ENCODE measurements at regions not wholly inside any gene's neighbourhood (a gene's known extent, or its start where the extent isn't known, plus 50 kb on each side); places are given as distances from the start of the nearest gene placed in this dataset.

DNA sequence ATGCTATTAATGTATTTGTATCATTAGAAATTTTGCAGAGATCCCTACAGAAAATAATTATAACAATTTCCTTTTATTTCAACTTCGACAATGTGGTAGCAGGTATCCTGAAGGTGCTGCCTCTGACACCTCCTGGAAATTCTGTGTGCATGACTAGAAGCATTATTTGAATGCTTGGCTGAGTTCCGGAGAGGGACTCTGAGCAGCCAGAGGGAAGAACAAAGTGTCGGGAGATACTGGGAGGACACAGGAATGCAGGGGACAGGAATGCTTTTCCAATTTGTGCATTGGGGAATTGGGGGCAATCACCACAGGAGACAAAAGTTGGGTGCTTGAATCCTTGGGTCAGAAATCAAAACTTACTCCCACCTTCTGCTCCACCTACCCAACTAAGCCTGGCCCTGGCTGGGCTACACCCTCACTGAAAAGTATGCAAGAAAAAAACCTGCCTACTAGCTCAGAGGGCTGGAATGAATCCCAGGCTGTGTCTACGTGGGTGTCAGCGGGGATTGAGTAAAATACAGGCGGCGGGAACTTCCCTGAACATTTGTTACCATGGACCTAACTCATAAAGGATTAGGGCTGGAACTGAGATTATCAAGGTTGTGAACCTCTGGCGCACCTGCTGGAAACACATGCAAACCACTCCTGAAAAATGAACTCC, 299.3 kb downstream of the SOX11 start:
- DNase-seq, result no peak

DNA sequence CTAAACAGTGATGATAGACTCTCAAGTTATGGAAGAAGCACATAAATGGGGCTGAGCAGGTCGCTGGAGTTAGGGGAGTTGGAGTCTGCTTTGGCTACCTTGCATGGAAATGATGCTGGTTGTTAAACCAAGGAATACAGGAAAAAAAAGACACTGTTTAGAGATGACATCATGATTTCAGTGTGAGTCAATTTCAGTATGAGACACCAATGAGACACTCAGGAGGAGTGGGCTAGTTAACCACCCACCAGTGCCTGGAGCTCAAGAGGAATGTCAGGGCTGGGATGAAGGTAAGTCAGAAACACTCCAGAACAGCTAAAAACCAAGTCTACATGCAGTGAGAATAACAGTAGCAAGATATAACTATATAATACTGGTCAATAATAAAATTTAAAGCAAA, 303.6 kb downstream of the SOX11 start:
- DNase-seq, result no peak

DNA sequence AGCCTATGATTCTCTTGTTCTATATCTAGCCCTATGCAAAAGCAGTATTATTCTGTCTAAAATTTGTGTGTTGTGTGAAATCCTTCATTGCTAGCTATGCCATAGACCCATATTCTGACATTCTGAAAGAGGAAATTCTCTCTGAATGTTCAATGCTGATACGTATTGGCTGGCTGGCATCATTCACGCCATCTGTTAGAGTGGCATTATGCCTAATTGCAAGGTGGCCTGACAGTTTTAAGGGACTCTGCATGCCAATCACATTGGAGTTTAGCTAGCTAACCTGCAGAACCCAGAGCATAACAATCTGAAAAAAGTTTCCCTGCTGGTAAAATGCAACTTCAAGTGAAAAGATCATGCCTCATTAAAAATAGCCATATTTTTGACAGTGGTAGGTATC, 316.0 kb downstream of the SOX11 start:
- no peak for DNase-seq

DNA sequence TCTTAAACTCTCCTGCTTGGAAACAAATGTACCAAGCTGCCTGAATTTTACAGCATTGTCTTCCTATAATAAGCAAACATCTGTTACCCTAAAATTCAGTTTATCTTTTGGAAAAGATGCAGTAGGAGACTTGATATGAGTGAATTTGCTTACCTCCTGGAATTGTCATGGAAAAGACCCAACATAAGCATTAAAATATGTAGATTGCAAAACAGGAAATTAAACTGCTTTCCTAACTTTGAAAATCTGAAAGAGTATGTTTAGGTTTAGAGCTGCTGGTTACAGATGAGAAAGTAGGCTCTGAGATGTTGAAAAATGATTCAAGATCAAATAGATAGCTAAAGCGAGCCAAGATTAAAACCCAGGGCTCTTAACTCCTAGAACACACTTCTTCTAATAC, 316.5 kb downstream of the SOX11 start:
- DNase-seq, result no peak

DNA sequence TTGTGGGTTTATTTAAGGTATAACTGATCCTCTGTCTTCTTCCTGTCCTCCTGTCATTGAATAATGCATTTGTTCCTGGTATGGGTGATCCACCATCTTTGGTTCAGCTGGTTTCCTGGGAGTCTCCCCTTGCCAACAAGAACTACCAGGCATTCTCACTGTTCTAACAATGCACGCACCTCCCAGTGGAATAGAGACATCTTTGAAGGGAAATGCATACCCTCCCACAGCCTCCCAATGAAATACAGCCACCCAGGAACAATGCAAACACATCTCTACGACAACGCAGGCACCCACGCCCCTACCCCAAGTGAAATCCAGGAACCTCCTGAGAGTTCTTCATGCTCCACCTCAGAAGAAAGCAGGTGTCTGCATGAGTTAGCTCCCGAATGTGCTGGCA, 318.0 kb downstream of the SOX11 start:
- no peak for DNase-seq

DNA sequence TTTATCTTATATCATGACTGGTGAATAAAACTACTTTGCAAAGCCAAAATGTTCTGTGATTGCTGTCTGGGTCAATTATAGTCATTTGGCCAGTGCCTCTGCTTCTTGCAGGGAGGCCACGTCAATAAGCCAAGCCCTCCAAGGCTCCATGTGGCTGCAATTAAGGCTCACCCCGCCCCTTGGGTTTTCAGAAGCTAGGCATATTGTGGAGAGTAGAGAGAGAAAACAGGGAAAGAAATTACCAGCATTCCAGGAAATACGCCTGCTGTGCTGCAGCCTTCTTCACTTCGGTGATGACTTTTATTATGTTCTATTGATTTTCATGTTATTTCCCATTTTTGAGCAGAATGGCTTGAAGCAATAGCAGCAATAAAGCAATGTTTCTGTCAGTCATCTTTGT, 319.7 kb downstream of the SOX11 start:
- DNase-seq, result no peak

DNA sequence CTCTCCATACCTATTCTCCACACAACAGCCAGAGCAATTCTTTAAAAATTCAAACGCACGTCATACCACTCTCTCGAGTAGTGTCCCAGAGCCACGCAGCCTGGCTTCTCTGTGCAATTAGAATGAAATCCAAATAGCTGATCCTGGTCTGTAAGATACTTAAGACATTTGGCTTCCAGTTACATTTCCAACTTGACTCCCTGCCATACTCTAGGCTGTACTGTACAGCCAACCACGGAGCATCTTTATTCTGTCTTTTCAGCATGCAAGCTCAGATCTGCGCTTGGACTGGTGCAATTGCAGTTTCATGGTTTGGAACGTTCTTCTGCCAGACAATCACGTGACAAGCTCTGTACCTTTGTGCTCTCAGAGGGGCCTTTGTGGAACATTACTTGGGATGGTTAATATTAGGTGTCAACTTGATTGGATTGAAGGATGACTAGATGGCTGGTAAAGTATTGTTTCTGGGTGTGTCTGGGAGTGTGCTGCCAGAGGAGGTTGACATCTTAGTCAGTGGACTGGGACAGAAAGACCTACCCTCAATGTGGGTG, 325.6 kb downstream of the SOX11 start:
- DNase-seq, result no peak

DNA sequence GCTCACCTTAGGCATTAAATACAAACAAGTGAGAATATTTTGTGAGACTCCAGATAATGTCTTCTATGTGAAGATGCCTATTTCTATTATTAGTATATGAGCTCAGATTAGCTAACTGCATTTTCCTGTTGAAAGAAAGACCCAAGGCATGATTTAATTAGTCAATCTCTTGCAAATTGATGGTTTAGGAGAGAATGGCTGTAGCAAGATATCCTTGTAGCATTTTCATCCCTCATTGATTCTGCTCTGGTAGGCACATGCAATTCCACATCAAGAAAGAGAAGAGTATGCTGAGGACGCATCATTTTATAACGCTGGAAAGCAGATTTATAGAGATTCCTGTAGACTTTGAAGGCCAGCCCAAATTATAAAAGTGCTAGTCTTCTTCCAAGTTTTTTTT, 332.0 kb downstream of the SOX11 start:
- no peak for DNase-seq

DNA sequence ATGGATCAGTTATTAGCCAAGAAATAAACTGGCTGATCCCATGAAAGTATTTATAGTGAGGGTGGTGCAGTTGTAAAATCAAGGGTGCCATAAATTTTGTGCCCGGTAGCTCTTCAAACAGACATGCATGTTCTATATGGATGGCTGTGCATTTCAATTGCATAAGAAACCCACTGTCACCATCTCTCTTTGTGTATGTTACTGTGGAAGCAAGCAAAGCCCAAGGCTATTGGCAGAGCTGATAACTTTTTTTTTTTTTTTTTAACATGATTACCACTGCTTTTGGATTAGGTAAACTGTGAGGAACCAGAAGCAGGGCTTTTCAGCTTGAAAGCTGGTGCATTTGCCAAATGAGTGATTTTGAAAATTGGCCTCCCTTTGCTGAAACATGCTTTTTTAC, 332.6 kb downstream of the SOX11 start:
- no peak for DNase-seq

DNA sequence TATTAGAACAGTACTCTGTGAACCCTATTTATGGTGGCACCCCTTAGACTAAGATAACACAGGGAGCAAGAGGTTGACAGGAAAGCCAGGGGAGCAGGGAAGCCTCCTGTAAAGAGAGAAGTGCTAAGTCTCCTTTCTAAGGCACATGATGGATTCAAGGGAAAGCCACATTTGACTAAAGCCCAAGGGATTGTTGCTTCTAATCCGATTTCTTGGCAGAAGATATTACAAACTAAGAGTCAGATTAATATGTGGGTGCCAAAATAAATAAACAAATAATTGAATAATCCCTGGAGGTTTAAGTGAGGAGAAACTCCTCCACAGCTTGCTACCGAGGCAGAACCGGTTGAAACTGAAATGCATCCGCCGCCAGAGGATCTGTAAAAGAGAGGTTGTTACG, 333.2 kb downstream of the SOX11 start:
- DNase-seq, result no peak

DNA sequence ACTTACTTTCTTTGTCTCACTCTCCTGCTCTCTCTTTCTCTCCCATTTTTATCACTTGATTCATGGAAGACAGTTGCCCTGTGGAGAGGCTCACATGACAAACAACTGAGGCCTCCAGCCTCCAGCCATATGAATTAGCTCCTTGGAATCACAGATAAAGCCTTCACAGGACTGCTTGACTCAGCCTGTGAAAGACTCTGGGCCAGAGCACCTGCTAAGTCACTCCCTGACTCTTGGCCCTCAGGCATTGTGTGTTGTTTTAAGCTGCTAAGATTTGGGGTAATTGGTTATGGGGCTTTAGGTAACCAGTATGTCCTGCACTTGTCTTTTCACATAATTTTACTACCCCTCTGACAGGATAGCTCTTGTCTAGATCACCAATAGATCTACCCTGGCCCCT, 334.9 kb downstream of the SOX11 start:
- no peak for DNase-seq

DNA sequence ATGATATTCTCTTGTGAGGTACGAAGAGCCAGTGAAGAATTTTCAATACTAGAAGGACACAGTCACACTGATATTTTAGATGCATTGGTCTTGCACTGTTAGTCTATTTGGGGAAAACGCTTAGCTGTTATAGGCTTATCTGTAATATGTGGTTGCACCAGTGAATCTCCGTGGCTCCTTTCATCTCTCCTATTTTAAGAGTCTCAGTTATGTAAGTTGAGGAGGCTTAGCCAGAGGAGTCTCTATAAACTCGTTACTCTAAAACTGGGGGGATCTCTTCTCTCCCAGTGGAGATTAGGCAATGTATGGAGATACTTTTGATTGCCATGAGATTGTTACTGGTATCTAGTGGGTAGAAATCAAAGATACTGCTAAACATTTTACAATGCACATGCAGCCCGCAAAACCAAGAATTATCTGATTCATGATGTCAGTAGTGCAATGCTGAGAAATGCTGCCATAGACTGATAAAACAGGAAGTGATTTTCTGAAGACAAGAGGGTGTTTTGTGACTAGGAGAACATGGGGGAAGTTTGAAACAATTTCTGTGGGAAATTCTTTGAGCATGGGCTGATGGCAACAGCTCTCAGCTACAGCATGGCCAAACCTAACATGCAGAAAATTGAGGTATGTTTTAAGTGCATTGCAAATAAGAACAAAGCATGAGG, 339.1 kb downstream of the SOX11 start:
- DNase-seq, result no peak

DNA sequence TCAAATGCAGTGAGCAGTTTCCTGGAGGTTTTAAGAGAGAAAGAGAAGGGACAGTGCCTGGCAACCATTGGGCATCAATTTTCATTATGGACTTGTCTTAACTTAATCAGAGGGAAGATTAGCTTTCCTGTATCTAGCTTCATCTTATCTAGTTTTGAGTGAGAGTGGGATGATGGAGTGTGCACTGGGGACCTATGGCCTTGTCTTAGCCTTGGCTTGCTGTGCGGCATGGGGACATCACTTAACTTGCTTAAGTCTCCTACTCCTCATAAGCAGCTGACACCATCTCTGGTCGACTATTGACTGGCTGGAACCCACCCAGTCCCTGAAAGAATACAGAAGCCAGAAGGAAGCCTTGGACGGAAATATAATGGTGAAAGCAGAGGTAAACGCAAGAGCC, 344.0 kb downstream of the SOX11 start:
- DNase-seq, result no peak

DNA sequence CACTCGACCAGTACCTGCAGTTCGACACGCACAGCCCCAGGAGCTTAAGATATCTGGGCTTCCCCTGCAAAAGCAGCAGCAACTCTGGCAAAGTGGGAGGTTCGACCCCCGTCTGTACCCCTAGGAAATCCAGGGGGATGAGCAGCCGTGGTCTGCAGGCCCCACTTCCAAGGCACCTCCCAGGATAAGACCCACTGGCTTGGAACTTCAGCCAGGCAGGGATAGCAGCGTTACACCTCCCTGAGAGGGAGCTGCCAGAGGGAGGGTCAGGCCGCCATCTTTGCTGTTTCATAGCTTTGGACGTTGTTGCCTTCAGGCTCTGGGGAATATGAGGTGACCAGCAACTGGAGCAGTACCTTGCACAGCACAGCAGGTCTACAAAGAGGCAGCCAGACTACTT, 351.1 kb downstream of the SOX11 start:
- no peak for DNase-seq

DNA sequence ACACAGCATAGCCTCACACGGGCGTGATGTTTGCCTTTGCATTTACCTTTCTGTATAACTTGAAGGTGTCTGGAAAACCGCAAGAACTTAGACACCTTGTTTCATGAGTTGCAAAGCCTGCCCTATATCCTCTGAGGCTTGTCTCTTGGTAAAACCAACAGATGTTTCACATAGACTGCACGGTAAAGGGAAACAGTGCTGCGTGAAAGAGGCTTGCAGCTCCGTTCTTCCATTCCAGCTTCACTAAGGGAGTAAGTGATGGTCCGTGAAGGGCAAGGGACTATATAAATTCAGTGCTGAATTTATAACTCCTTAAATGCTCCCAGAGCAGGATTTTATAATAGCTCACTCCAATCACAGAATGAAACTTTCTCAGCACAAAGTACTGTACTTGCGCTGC, 360.5 kb downstream of the SOX11 start:
- peak; percentile 15 to 51 for DNase-seq

DNA sequence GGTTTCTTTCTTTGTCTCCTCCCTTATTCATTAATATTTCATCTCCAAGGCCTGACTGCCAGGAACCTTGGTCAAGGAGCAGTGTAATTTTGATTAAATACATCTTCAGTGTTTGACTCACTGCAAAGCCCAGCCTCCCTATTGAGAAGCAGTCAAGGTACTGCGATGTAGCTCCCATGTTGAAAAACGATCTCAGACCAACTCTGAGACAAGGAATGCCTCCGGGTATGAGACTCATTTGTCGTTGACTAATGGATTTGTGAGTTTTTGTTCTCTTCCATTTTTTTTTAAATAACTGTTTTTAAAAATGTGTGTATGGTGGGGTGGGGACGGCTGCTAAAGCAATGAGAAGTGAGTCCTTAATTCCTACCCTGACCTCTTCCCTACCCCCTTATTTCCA, 361.6 kb downstream of the SOX11 start:
- peak; percentile 51 to 90 for DNase-seq

DNA sequence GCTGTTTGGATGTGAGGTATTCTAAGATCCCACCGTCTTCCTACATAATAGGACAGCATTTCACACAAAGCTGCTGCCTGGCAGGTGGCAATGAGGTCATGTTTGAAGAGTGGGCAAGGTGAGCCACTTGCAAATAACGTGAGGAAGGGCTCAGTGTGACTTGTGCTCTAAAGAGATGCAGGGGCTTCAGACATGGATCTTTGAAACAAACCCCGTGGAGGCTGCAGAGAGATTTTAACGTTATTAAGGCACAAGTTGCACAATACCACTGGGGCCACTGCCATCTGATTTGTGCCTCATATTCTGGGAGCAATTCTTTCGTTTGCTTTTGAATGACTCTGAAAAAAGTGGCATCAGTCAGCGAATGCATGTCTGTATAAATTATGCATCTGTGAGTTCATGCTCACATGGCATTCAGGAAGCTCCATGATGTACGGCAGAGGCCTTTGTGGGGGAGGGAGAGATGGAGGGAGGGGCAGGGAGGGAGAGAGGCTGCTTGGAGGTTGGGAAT, 362.0 kb downstream of the SOX11 start:
- peak; percentile 74 to 90 for DNase-seq

DNA sequence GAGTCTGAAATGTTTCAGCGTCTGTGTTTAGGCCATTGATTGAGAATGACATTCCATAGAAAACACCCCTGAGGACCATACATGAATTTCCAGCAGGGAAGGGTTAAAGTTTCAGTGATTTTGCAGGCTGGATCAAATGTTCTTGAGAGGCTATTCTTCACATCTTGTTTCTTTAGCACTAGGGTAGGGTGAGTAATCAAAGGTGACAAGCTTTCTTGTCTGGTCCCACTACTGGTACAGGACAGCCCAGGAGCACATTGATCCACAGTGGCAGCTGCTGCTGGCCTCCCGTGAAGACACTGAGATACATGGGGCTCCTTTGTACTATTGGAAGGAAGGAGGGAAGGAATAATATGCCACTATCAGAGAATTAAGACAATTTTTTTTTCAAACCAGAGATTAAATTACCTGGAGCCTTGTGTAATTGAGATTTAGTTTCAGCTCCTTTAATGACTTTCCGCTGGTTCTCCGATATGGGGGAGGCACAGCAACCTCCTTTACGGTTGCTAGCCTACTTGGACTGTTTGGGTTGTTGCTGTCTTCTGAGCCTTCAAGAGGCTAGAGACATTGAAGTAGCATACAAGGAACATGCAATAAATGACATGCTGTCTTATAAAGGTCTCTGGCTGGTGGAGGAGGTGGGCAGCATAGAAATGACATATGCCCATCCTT, 368.9 kb downstream of the SOX11 start:
- DNase-seq, result no peak

DNA sequence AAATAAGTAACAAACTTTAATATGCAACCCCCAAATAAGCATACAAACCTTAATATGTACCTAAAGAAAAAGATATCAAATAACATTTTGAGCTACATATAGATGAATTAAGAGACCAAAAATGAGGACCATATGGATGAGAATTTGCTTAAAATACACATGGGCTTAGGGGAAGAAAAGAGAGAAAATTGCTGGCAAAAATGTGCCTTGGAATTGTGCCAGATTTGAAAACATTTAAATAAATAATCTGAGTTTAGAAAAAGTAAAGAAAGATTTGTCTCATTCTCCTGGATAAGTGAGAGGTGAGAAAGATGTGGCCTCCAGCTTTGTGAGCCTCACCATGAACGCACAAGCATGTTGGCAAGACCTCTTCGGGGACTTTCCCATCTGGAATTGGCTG, 372.6 kb downstream of the SOX11 start:
- no peak for DNase-seq

DNA sequence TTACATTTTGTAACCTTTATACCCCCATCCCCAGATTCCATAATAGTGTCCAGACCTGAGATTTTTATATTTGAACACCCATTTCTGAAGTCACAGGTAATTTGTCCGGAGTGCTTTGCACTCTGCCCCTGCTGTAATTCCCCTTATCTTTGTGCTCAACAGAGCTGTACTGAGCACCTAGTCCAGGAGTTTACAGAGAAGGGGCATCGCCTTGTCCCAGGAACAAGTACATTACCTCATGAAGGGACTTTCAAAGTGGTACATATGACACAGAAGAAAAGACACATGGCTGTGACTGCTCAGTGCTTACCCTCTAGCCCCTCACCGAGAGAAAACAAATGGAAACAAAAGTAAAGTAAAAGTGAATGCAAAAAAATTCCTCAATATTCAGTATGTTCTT, 373.5 kb downstream of the SOX11 start:
- DNase-seq, result no peak

DNA sequence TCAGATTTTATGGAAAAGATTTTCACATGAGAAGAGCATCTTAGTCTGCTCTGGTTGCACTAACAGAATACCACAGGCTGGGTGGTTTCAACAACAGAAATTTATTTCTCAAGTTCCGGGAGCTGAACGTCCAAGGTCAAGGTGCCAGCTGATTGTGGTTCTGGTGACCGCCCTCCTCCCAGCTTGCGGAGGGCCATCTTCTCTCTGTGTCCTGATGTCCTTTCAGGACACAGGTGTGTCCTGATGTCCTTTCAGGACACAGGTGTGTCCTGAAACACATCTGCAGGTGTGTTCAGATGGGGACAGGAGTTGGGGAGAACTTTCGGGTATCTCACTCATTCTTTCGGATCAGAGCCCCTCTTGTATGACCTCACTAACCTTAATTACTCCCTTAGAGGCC, 374.9 kb downstream of the SOX11 start:
- no peak for DNase-seq

DNA sequence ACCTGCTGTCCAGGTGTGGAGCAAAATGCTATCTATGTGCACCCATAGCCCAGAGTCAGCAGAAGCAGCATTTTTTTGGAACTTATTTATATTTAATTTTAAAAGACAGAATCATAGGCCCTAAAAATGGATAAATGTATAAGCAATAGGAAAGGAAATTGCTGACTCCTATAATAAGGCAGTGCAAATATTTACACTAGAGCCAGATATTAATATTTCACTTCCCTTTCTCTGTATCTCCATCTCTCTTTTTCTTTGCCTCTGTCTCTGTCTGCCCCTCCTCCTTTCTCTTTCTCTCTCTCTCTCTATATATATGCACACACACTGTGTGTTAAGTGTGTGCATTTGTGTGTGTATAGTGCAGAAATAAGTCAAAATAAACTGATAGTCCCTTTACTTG, 375.6 kb downstream of the SOX11 start:
- no peak for DNase-seq

DNA sequence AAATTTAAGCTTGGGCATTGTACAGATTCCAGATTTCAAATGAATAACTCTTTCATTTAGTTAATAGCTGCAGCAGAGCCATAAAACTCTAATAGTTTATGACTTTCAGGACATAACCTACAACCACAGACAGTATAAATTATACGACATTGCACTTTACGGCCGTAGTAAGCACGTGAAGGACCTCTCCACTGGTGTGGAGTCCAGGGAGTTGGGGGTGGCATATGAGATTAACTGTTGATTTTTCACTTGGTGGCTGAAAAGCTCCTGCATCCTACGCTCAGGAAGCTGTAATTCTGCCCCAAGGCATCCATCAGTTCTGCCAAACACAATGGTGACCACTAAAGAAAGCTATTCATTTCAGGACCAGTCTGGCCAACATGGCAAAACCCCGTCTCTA, 376.2 kb downstream of the SOX11 start:
- DNase-seq, result peak; percentile 59 to 79

DNA sequence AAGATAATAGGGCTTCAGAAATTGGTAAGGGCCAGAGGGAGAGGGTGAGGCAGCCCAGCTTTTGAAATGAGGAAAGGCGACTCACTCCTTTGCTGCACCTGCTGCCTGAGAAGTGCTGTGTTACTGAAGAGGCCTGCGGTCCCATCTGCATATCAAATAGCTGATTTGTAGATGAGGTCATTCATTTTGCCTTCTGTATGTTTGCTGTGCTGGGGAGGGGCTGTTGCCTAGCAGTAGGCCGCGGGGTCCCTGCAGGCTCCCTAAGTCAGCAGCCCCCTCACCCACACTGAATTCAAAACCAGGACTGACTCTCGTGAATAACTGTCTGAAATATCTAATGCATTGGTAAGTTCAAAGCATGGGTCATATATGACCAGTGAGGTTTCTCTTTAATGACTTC, 377.2 kb downstream of the SOX11 start:
- DNase-seq, result peak; percentile 93 to 94

Data from NCI-H187 (cell line).